A673 (cell line): ENCODE measurements at regions not wholly inside any gene's neighbourhood (a gene's known extent, or its start where the extent isn't known, plus 50 kb on each side); places are given as distances from the start of the nearest gene placed in this dataset.
"Not testable (repeated sequence)": the region's sequence is repeated elsewhere in the genome, so short reads cannot be mapped to it uniquely, and the experiment has no call there.

Experiments used
- CTCF ChIP-seq: fragments of 300-800, 200-600 bp; sonication (generic); conservative IDR thresholded peaks from 2 replicates; pipeline ENCODE4 v1.5.1; 2017; ENCODE audit warnings: low read depth, mild to moderate bottlenecking, antibody characterized with exemption, low read length, moderate library complexity, mixed read lengths
- EZH2 ChIP-seq: fragments of 200-600 bp; sonication (generic); IDR thresholded peaks from 2 replicates; pipeline ENCODE4 v1.6.1; 2017; ENCODE audit warnings: borderline replicate concordance, low read depth, mild to moderate bottlenecking, mixed read lengths, antibody characterized with exemption, low read length; ENCODE audit not compliant: poor library complexity, severe bottlenecking

- not testable (repeated sequence) for TF ChIP-seq CTCF, EZH2
Observed at GRCh38 chr16:33712851-33713709, 253.7 kb downstream of the TP53TG3F start.
